ENCODE measurements at regions not wholly inside any gene's neighbourhood (a gene's known extent, or its start where the extent isn't known, plus 50 kb on each side); places are given as distances from the start of the nearest gene placed in this dataset.

- Histone ChIP-seq H3K36me3 (ENCODE audit: control insufficient read depth in 1 of 2, insufficient read depth in 2 of 2, low read depth in 1 of 2, low read length in 2 of 2) (no peaks in the 10 kb centered on the region), H3K9ac (ENCODE audit: low read length) (no peak overlapping the region), H3K14ac (ENCODE audit: low read length in 2 of 2) (no peak overlapping the region), H3K4me2 (ENCODE audit: low read length, poor library complexity, severe bottlenecking) (no peak overlapping the region), H2AK5ac (ENCODE audit: low read length, severe bottlenecking) (no peak overlapping the region), H3K27ac (ENCODE audit: low read length, poor library complexity, severe bottlenecking) (no peak overlapping the region), H3K9me3 (ENCODE audit: control insufficient read depth, low read length) (no peaks in the 10 kb centered on the region), H4K91ac (ENCODE audit: low read length) (no peak overlapping the region), H2BK15ac (ENCODE audit: low read depth, poor library complexity, severe bottlenecking) (no peak overlapping the region), H3K23ac (ENCODE audit: low read length in 2 of 2) (no peak overlapping the region), H3K4ac (ENCODE audit: low read depth in 1 of 2, low read length in 2 of 2) (no peak overlapping the region), H2BK5ac (ENCODE audit: low read depth, low read length, poor library complexity, severe bottlenecking) (no peak overlapping the region), H3K79me1 (replicated peaks; ENCODE audit: low read length, poor library complexity, severe bottlenecking) (no peaks in the 10 kb centered on the region), H2BK120ac (ENCODE audit: low read depth, low read length) (no peak overlapping the region), H2BK12ac (ENCODE audit: low read length in 2 of 2) (no peak overlapping the region), H4K8ac (ENCODE audit: low read length) (no peak overlapping the region), H3K27me3 (ENCODE audit: control insufficient read depth in 1 of 2, insufficient read depth in 1 of 2, low read length in 2 of 2) (no peaks in the 10 kb centered on the region), H3K4me3 (ENCODE audit: insufficient read depth in 1 of 2, low read depth in 1 of 2, low read length in 2 of 2) (no peak overlapping the region), H3K4me1 (ENCODE audit: control insufficient read depth, insufficient read depth, low read depth, low read length) (no peaks in the 10 kb centered on the region), H3K18ac (ENCODE audit: low read depth in 1 of 2, low read length in 2 of 2) (no peak overlapping the region), H2AFZ (ENCODE audit: low read depth, low read length) (no peak overlapping the region)
- no peak for DNase-seq
- 100% methylated on average over 1 of the region's 3 CpGs for WGBS
Observed at GRCh38 chr14:83825843-83826242, 1704.1 kb upstream of the FLRT2 start.

- WGBS, result 85% methylated on average over 6 of the region's 6 CpGs
Observed at GRCh38 chr14:83826838-83827237, 1703.1 kb upstream of the FLRT2 start.

DNA sequence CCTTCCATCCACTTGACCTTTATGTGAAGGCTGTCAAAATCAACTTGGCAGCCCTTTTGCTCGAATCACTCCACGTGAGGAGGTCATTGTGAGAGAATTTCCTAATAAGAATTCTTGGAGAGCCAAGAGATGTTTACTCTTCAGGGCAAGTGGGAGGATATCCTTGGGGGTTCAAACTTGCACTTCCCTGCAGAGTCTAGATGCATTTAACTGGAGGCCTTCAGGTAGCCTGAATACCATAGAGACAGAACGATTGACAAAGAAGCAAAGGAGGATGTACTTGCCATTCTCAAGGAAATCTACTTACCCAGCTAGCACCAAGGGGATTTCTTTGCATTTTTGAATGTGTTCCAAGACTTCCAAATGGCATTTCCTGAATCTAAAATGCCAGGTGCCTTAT lies 1702.6 kb upstream of the FLRT2 start:
- Histone ChIP-seq H3K9me3 (ENCODE audit: control insufficient read depth, low read length) (no peaks in the 10 kb centered on the region), H3K4me2 (ENCODE audit: low read length, poor library complexity, severe bottlenecking) (peak overlapping the region; percentile 32), H3K4ac (ENCODE audit: low read depth in 1 of 2, low read length in 2 of 2) (no peak overlapping the region), H4K8ac (ENCODE audit: low read length) (no peak overlapping the region), H2AK5ac (ENCODE audit: low read length, severe bottlenecking) (no peak overlapping the region), H2BK15ac (ENCODE audit: low read depth, poor library complexity, severe bottlenecking) (no peak overlapping the region), H3K79me1 (replicated peaks; ENCODE audit: low read length, poor library complexity, severe bottlenecking) (no peaks in the 10 kb centered on the region), H2BK12ac (ENCODE audit: low read length in 2 of 2) (no peak overlapping the region), H3K23ac (ENCODE audit: low read length in 2 of 2) (no peak overlapping the region), H2AFZ (ENCODE audit: low read depth, low read length) (no peak overlapping the region), H4K91ac (ENCODE audit: low read length) (no peak overlapping the region), H3K4me1 (ENCODE audit: control insufficient read depth, insufficient read depth, low read depth, low read length) (no peaks in the 10 kb centered on the region), H3K27ac (ENCODE audit: low read length, poor library complexity, severe bottlenecking) (peak overlapping the region; percentile 50), H3K27me3 (ENCODE audit: control insufficient read depth in 1 of 2, insufficient read depth in 1 of 2, low read length in 2 of 2) (no peaks in the 10 kb centered on the region), H3K4me3 (ENCODE audit: insufficient read depth in 1 of 2, low read depth in 1 of 2, low read length in 2 of 2) (peak overlapping the region in 1 of 2 experiments; percentile 65), H2BK120ac (ENCODE audit: low read depth, low read length) (no peak overlapping the region), H3K18ac (ENCODE audit: low read depth in 1 of 2, low read length in 2 of 2) (peak overlapping the region in 1 of 2 experiments; percentile 30), H3K14ac (ENCODE audit: low read length in 2 of 2) (no peak overlapping the region), H3K9ac (ENCODE audit: low read length) (no peak overlapping the region), H2BK5ac (ENCODE audit: low read depth, low read length, poor library complexity, severe bottlenecking) (no peak overlapping the region), H3K36me3 (ENCODE audit: control insufficient read depth in 1 of 2, insufficient read depth in 2 of 2, low read depth in 1 of 2, low read length in 2 of 2) (no peaks in the 10 kb centered on the region)
- DNase-seq, result no peak
- WGBS, result 50% methylated on average over 3 of the region's 3 CpGs

More at GRCh38 chr14:83826838-83827237, 1703.1 kb upstream of the FLRT2 start:
- Histone ChIP-seq H2BK5ac (ENCODE audit: low read depth, low read length, poor library complexity, severe bottlenecking) (no peak overlapping the region), H3K4me3 (ENCODE audit: insufficient read depth in 1 of 2, low read depth in 1 of 2, low read length in 2 of 2) (peak overlapping the region in 1 of 2 experiments; percentile 65), H3K9ac (ENCODE audit: low read length) (peak overlapping the region; percentile 69), H2AFZ (ENCODE audit: low read depth, low read length) (no peak overlapping the region), H3K36me3 (ENCODE audit: control insufficient read depth in 1 of 2, insufficient read depth in 2 of 2, low read depth in 1 of 2, low read length in 2 of 2) (no peaks in the 10 kb centered on the region), H3K27me3 (ENCODE audit: control insufficient read depth in 1 of 2, insufficient read depth in 1 of 2, low read length in 2 of 2) (no peaks in the 10 kb centered on the region), H3K4me1 (ENCODE audit: control insufficient read depth, insufficient read depth, low read depth, low read length) (no peaks in the 10 kb centered on the region), H2BK15ac (ENCODE audit: low read depth, poor library complexity, severe bottlenecking) (no peak overlapping the region), H2BK120ac (ENCODE audit: low read depth, low read length) (no peak overlapping the region), H4K8ac (ENCODE audit: low read length) (no peak overlapping the region), H3K4ac (ENCODE audit: low read depth in 1 of 2, low read length in 2 of 2) (no peak overlapping the region), H3K23ac (ENCODE audit: low read length in 2 of 2) (no peak overlapping the region), H3K79me1 (replicated peaks; ENCODE audit: low read length, poor library complexity, severe bottlenecking) (no peaks in the 10 kb centered on the region), H3K9me3 (ENCODE audit: control insufficient read depth, low read length) (no peaks in the 10 kb centered on the region), H3K18ac (ENCODE audit: low read depth in 1 of 2, low read length in 2 of 2) (no peak overlapping the region), H4K91ac (ENCODE audit: low read length) (no peak overlapping the region), H3K4me2 (ENCODE audit: low read length, poor library complexity, severe bottlenecking) (no peak overlapping the region), H2AK5ac (ENCODE audit: low read length, severe bottlenecking) (no peak overlapping the region), H3K14ac (ENCODE audit: low read length in 2 of 2) (peak overlapping the region in 1 of 2 experiments; percentile 62), H2BK12ac (ENCODE audit: low read length in 2 of 2) (no peak overlapping the region), H3K27ac (ENCODE audit: low read length, poor library complexity, severe bottlenecking) (peak overlapping the region; percentile 50)
- peak; percentile 26 for DNase-seq

DNA sequence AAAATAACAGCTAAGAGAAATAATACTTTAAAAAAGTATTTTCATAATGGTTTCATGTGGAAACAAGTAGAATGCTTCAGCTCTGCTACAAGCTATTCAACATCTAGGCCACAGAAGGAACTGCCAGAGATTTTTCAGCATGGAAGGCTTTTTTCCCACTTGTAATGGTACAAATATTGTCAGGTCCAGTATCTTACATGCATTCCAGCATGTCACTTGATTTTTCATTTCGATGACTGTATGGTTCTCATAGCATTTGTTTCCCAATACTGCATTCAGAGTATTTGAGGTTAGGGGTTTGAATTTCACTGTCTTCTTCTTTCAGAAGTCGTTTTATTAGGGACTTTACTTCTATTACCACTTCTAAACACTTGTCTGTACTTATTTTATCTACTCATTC lies 1701.5 kb upstream of the FLRT2 start:
- Histone ChIP-seq H2BK15ac (ENCODE audit: low read depth, poor library complexity, severe bottlenecking) (no peak overlapping the region), H3K4ac (ENCODE audit: low read depth in 1 of 2, low read length in 2 of 2) (no peak overlapping the region), H3K14ac (ENCODE audit: low read length in 2 of 2) (no peak overlapping the region), H3K9me3 (ENCODE audit: control insufficient read depth, low read length) (no peaks in the 10 kb centered on the region), H2AK5ac (ENCODE audit: low read length, severe bottlenecking) (no peak overlapping the region), H3K4me3 (ENCODE audit: insufficient read depth in 1 of 2, low read depth in 1 of 2, low read length in 2 of 2) (no peak overlapping the region), H3K9ac (ENCODE audit: low read length) (no peak overlapping the region), H3K18ac (ENCODE audit: low read depth in 1 of 2, low read length in 2 of 2) (no peak overlapping the region), H3K23ac (ENCODE audit: low read length in 2 of 2) (no peak overlapping the region), H3K79me1 (replicated peaks; ENCODE audit: low read length, poor library complexity, severe bottlenecking) (no peaks in the 10 kb centered on the region), H3K4me1 (ENCODE audit: control insufficient read depth, insufficient read depth, low read depth, low read length) (no peaks in the 10 kb centered on the region), H3K4me2 (ENCODE audit: low read length, poor library complexity, severe bottlenecking) (no peak overlapping the region), H2BK12ac (ENCODE audit: low read length in 2 of 2) (no peak overlapping the region), H4K8ac (ENCODE audit: low read length) (no peak overlapping the region), H3K27ac (ENCODE audit: low read length, poor library complexity, severe bottlenecking) (no peak overlapping the region), H2BK5ac (ENCODE audit: low read depth, low read length, poor library complexity, severe bottlenecking) (no peak overlapping the region), H2AFZ (ENCODE audit: low read depth, low read length) (no peak overlapping the region), H4K91ac (ENCODE audit: low read length) (no peak overlapping the region), H3K36me3 (ENCODE audit: control insufficient read depth in 1 of 2, insufficient read depth in 2 of 2, low read depth in 1 of 2, low read length in 2 of 2) (no peaks in the 10 kb centered on the region), H2BK120ac (ENCODE audit: low read depth, low read length) (no peak overlapping the region), H3K27me3 (ENCODE audit: control insufficient read depth in 1 of 2, insufficient read depth in 1 of 2, low read length in 2 of 2) (no peaks in the 10 kb centered on the region)
- DNase-seq, result no peak
- no CpG with 5 or more reads among the region's 2 CpGs for whole genome bisulfite sequencing
